Smooth muscle cell (in vitro differentiated cells): ENCODE measurements at regions not wholly inside any gene's neighbourhood (a gene's known extent, or its start where the extent isn't known, plus 50 kb on each side); places are given as distances from the start of the nearest gene placed in this dataset.

ENCODE experiments used
- DNase-seq: peaks from one replicate; lab custom pipeline; 2025; ENCODE audit not compliant: unreplicated experiment; lab: John Stamatoyannopoulos, UW
- H2AFZ ChIP-seq: fragments of 200-600 bp; sonication (generic); 2 replicates; pipeline ENCODE4 v1.6.0; 2016; ENCODE audit warnings: antibody characterized with exemption, low read depth, mild to moderate bottlenecking
- H3F3A ChIP-seq: fragments of 200-600 bp; sonication (generic); 2 replicates; pipeline ENCODE4 v1.6.0; 2017; ENCODE audit warnings: antibody characterized with exemption, low read depth
- H3K27ac ChIP-seq: fragments of 200-600 bp; sonication (generic); 2 replicates; pipeline ENCODE4 v1.5.1; 2016; ENCODE audit warnings: low read depth, mild to moderate bottlenecking
- H3K27me3 ChIP-seq: fragments of 200-600 bp; sonication (generic); 2 replicates; pipeline ENCODE4 v1.6.1; 2016; ENCODE audit warnings: low read depth, mild to moderate bottlenecking
- H3K36me3 ChIP-seq: fragments of 200-600 bp; sonication (generic); 2 replicates; pipeline ENCODE4 v1.5.1; 2016; ENCODE audit warnings: low read depth
- H3K4me1 ChIP-seq: fragments of 200-600 bp; sonication (generic); 2 replicates; pipeline ENCODE4 v1.5.1; 2016; ENCODE audit warnings: low read depth
- H3K4me2 ChIP-seq: fragments of 200-600 bp; sonication (generic); 2 replicates; pipeline ENCODE4 v1.6.0; 2016; ENCODE audit warnings: mild to moderate bottlenecking
- H3K4me3 ChIP-seq: fragments of 200-600 bp; sonication (generic); 2 replicates; pipeline ENCODE4 v1.5.1; 2016; ENCODE audit warnings: mild to moderate bottlenecking
- H3K79me2 ChIP-seq: fragments of 200-600 bp; sonication (generic); 2 replicates; pipeline ENCODE4 v1.6.0; 2016; ENCODE audit warnings: low read depth, mild to moderate bottlenecking
- H3K9ac ChIP-seq: fragments of 200-600 bp; sonication (generic); 2 replicates; pipeline ENCODE4 v1.6.0; 2016; ENCODE audit warnings: low read depth
- H3K9me3 ChIP-seq: fragments of 200-600 bp; sonication (generic); replicated peaks from 2 replicates; pipeline ENCODE4 v1.5.1; 2016; ENCODE audit warnings: low read depth
- H4K20me1 ChIP-seq: fragments of 200-600 bp; sonication (generic); 2 replicates; pipeline ENCODE4 v1.6.0; 2016; ENCODE audit warnings: low read depth
- WGBS: methylation state at CpG from one replicate; pipeline ENCODE4 v1.1.7; 2016; ENCODE audit warnings: low lambda C conversion rate; 5-methylcytosine and 5-hydroxymethylcytosine counted together
- TF ChIP-seq, protein P1 (sequence below): fragments of 200-600 bp; sonication (generic); IDR thresholded peaks from 2 replicates; pipeline ENCODE4 v1.5.1; 2017; ENCODE audit warnings: borderline replicate concordance, mild to moderate bottlenecking, antibody characterized with exemption; ENCODE audit not compliant: insufficient read depth, poor library complexity, severe bottlenecking

GRCh38 chr4:55255179-55255578, 90.9 kb upstream of the SRD5A3 start:
- peaks cover 32% of the 10 kb centered on the region for H3F3A ChIP-seq
- H3K4me3 ChIP-seq, result no peak overlapping the region
- no peaks in the 10 kb centered on the region for H3K36me3 ChIP-seq
- no peak overlapping the region for H3K9ac ChIP-seq
- peaks cover 28% of the 10 kb centered on the region for H3K4me1 ChIP-seq
- H3K27ac ChIP-seq, result peak overlapping the region; percentile 88
- H3K9me3 ChIP-seq, result no peaks in the 10 kb centered on the region
- no peak overlapping the region for H2AFZ ChIP-seq
- DNase-seq, result no peak
- TF ChIP-seq, protein P1, sequence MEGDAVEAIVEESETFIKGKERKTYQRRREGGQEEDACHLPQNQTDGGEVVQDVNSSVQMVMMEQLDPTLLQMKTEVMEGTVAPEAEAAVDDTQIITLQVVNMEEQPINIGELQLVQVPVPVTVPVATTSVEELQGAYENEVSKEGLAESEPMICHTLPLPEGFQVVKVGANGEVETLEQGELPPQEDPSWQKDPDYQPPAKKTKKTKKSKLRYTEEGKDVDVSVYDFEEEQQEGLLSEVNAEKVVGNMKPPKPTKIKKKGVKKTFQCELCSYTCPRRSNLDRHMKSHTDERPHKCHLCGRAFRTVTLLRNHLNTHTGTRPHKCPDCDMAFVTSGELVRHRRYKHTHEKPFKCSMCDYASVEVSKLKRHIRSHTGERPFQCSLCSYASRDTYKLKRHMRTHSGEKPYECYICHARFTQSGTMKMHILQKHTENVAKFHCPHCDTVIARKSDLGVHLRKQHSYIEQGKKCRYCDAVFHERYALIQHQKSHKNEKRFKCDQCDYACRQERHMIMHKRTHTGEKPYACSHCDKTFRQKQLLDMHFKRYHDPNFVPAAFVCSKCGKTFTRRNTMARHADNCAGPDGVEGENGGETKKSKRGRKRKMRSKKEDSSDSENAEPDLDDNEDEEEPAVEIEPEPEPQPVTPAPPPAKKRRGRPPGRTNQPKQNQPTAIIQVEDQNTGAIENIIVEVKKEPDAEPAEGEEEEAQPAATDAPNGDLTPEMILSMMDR, result no peak
- no peaks in the 10 kb centered on the region for H3K27me3 ChIP-seq
- peak overlapping the region; percentile 68 for H3K4me2 ChIP-seq
- H3K79me2 ChIP-seq, result no peaks in the 10 kb centered on the region
- 0% methylated on average over 1 of the region's 1 CpG for WGBS
- no peaks in the 10 kb centered on the region for H4K20me1 ChIP-seq

- no peak overlapping the region for H3K9ac ChIP-seq
- no peak overlapping the region for H2AFZ ChIP-seq
- no peaks in the 10 kb centered on the region for H3K36me3 ChIP-seq
- no peaks in the 10 kb centered on the region for H3K79me2 ChIP-seq
- no peaks in the 10 kb centered on the region for H3K27me3 ChIP-seq
- H3K27ac ChIP-seq, result peak overlapping the region; percentile 88
- peaks cover 23% of the 10 kb centered on the region for H3K4me1 ChIP-seq
- H3K9me3 ChIP-seq, result no peaks in the 10 kb centered on the region
- peaks cover 27% of the 10 kb centered on the region for H3F3A ChIP-seq
- WGBS, result 0% methylated on average over 6 of the region's 6 CpGs
- H3K4me3 ChIP-seq, result no peak overlapping the region
- H3K4me2 ChIP-seq, result peak overlapping the region; percentile 68
- TF ChIP-seq, protein P1, result no peak
- no peak for DNase-seq
- H4K20me1 ChIP-seq, result no peaks in the 10 kb centered on the region
Observed at GRCh38 chr4:55256787-55257186, 89.3 kb upstream of the SRD5A3 start.

DNA sequence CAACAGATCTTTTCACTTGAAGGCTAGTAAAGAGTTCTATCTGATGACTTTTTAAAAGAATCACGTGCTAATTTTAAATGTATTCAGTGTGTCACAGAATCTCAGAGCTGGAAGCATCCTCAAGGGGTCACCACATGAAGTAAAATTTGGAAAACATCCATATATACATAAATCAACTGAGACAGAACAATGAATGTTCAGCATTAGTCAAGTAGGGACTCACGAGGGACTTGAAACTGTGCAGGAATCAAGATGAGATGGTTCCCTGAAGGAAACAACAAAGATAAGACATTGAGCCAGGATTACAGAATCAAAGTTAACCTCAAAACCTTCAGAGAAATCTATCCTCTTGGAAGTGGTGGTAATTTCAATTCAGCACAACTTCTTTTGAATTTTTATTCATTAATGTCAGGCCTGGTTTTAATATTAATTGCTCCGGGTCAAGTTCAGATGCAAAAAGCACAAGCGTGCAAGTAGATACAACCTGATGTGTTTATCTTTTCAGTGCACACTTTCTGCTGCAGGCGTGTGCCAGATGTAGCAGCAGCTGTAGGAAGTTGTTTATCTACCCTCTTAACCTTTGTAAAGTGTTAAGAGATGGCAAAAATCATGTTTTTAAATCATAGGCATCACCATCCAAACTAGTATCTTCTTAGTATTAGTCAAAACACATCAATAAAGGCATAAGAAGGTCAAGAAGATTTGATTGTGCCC, 87.7 kb upstream of the SRD5A3 start:
- no peak overlapping the region for H3K4me3 ChIP-seq
- no peaks in the 10 kb centered on the region for H3K9me3 ChIP-seq
- no peak for DNase-seq
- TF ChIP-seq, protein P1, result no peak
- H2AFZ ChIP-seq, result no peak overlapping the region
- H3F3A ChIP-seq, result peaks cover 27% of the 10 kb centered on the region
- no peaks in the 10 kb centered on the region for H4K20me1 ChIP-seq
- H3K36me3 ChIP-seq, result no peaks in the 10 kb centered on the region
- H3K27me3 ChIP-seq, result no peaks in the 10 kb centered on the region
- H3K27ac ChIP-seq, result peak overlapping the region; percentile 88
- peak overlapping the region; percentile 35 for H3K4me2 ChIP-seq
- 33% methylated on average over 5 of the region's 5 CpGs for WGBS
- H3K4me1 ChIP-seq, result peaks cover 23% of the 10 kb centered on the region
- no peaks in the 10 kb centered on the region for H3K79me2 ChIP-seq
- no peak overlapping the region for H3K9ac ChIP-seq

DNA sequence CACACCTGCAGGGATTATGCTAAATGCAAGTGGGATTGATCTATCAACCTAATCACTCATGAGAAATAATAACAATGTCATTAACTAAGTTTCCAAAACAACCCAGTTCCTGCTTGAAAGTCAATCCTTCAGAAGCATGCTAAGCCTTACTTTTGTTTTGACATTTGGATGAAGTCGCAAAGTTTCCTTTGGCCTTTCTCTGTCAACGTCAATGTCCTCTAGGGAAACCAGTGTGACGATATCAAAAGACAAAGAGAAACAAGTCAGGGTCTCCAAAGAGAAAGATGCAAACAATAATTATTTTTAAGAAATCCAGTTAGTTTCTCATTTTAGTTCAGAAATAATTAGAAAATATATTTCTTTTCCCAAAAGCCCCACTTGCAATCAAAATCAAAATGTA, 86.7 kb upstream of the SRD5A3 start:
- no peak overlapping the region for H3K4me2 ChIP-seq
- WGBS, result 72% methylated on average over 3 of the region's 3 CpGs
- no peaks in the 10 kb centered on the region for H3K9me3 ChIP-seq
- H2AFZ ChIP-seq, result no peak overlapping the region
- H3K27me3 ChIP-seq, result no peaks in the 10 kb centered on the region
- H3K4me3 ChIP-seq, result no peak overlapping the region
- H3K9ac ChIP-seq, result no peak overlapping the region
- peaks cover 25% of the 10 kb centered on the region for H3F3A ChIP-seq
- no peak overlapping the region for H3K27ac ChIP-seq
- H3K36me3 ChIP-seq, result no peaks in the 10 kb centered on the region
- TF ChIP-seq, protein P1, result no peak
- no peaks in the 10 kb centered on the region for H4K20me1 ChIP-seq
- no peak for DNase-seq
- H3K4me1 ChIP-seq, result peaks cover 15% of the 10 kb centered on the region
- H3K79me2 ChIP-seq, result no peaks in the 10 kb centered on the region
